BE2C (cell line): ENCODE measurements at regions not wholly inside any gene's neighbourhood (a gene's known extent, or its start where the extent isn't known, plus 50 kb on each side); places are given as distances from the start of the nearest gene placed in this dataset.

Source experiments
- DNase-seq: peaks from one replicate; pipeline ENCODE4 v3.0.0-alpha.2; 2020
- H3K27me3 ChIP-seq: fragments of 250-450 bp; sonication (Bioruptor Pico); 2 replicates; pipeline ENCODE4 v1.5.1; 2020; ENCODE audit warnings: mild to moderate bottlenecking
- H3K36me3 ChIP-seq: fragments of 250-450 bp; sonication (Bioruptor Pico); 2 replicates; pipeline ENCODE4 v1.5.1; 2020; ENCODE audit warnings: mild to moderate bottlenecking
- H3K4me1 ChIP-seq: fragments of 250-450 bp; sonication (Bioruptor Pico); 2 replicates; pipeline ENCODE4 v1.5.1; 2020
- H3K4me3 ChIP-seq: 2 replicates; pipeline ENCODE4 v1.5.1; 2011; ENCODE audit warnings: low read depth, low read length
- H3K9me3 ChIP-seq: fragments of 250-450 bp; sonication (Bioruptor Pico); 2 replicates; pipeline ENCODE4 v1.5.1; 2020
- TF ChIP-seq, protein P1 (sequence below): IDR thresholded peaks from 2 replicates; pipeline ENCODE4 v1.5.1; 2012; ENCODE audit warnings: mild to moderate bottlenecking, low read depth, low read length

DNA sequence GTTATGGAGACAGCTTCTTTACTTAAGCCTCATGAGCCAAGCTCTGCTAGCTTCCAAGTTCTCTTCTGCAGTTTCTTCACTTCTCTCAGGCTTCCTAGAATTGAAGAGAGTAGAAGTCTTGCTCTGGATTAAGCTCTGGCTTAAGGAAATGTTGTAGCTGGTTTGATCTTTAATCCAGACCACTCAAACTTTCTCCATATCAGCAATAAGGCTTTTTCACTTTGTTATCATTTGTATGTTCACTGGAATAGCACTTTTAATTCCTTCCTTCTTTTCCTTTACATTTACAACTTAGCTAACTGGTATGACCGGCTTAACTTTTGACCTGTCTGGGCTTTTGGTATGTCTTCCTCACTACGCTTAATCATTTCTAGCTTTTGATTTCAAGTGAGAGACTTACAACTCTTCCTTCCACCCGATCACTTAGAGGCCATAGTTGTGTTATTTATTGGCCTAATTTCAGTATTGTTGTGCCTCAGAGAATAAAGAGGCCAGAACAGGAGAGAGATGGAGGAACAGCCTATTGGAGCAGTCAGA is 236.6 kb upstream of the BMP2 start:
- no peaks in the 10 kb centered on the region for H3K36me3 ChIP-seq
- no peak for DNase-seq
- no peaks in the 10 kb centered on the region for H3K4me1 ChIP-seq
- no peaks in the 10 kb centered on the region for H3K27me3 ChIP-seq
- TF ChIP-seq, protein P1, sequence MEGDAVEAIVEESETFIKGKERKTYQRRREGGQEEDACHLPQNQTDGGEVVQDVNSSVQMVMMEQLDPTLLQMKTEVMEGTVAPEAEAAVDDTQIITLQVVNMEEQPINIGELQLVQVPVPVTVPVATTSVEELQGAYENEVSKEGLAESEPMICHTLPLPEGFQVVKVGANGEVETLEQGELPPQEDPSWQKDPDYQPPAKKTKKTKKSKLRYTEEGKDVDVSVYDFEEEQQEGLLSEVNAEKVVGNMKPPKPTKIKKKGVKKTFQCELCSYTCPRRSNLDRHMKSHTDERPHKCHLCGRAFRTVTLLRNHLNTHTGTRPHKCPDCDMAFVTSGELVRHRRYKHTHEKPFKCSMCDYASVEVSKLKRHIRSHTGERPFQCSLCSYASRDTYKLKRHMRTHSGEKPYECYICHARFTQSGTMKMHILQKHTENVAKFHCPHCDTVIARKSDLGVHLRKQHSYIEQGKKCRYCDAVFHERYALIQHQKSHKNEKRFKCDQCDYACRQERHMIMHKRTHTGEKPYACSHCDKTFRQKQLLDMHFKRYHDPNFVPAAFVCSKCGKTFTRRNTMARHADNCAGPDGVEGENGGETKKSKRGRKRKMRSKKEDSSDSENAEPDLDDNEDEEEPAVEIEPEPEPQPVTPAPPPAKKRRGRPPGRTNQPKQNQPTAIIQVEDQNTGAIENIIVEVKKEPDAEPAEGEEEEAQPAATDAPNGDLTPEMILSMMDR = no peak
- H3K9me3 ChIP-seq = no peaks in the 10 kb centered on the region
- H3K4me3 ChIP-seq = no peak overlapping the region

DNA sequence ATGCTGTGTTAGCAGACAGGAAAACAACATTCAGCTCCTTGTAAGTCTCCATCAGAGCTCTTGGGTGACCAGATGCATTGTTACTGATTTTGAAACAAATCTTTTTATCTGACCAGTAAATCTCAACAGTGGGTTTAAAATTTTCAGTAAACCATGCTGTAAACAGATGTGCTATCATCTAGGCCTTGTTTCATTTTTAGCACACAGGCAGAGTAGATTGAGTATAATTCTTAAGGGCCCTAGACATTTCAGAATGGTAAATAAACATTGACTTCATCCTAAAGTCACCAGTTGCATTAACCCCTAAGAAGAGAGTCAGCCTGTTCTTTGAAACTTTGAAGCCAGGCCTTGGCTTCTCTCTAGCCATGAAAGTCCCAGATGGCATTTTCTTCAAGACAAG is 237.2 kb upstream of the BMP2 start:
- no peaks in the 10 kb centered on the region for H3K36me3 ChIP-seq
- DNase-seq = no peak
- TF ChIP-seq, protein P1 = no peak
- H3K4me3 ChIP-seq = no peak overlapping the region
- no peaks in the 10 kb centered on the region for H3K9me3 ChIP-seq
- H3K27me3 ChIP-seq = no peaks in the 10 kb centered on the region
- H3K4me1 ChIP-seq = no peaks in the 10 kb centered on the region

DNA sequence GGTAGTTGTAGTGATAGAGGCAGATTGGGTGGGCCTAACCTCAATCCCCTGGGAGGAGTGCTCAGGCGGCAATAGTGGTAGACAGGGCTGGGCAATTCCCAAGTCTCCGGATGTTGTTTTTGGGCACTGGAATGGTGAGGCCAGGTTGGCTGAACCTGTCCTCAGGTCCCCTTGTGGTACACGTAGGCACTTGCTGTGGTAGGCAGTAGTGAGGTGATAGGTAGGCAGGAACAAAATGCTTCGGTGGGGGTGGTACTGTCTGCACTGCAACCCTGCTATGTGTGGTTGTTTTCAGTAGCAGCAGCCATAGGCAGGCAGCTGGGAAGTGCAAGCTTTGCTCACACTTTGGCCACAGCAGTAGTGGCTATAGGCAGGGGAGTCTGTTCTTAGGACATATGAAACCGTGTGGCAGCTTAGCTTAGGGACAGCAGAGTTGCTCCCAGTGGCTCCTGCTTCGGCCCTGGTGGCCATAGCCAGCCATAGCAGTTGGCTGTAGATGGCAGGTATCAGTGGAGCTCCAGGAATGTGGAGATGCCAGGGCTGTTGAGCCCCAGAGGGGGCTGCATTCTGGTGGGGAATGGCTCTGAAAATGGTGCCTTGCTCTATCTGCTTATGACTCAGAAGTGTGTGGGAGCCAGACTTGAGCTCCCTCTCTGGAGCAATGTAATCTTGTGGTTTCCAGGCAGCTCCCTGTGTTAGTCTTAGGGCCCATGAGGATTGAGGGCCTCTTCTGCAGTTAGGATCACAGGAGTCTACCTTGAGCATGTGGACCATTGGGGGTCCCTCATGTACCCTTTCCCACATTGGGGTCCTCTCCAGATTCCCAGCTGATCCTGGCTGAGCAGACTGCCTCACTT is 241.8 kb upstream of the BMP2 start:
- no peaks in the 10 kb centered on the region for H3K4me1 ChIP-seq
- no peaks in the 10 kb centered on the region for H3K27me3 ChIP-seq
- no peaks in the 10 kb centered on the region for H3K9me3 ChIP-seq
- H3K36me3 ChIP-seq = no peaks in the 10 kb centered on the region
- DNase-seq = no peak
- TF ChIP-seq, protein P1 = no peak
- no peak overlapping the region for H3K4me3 ChIP-seq

DNA sequence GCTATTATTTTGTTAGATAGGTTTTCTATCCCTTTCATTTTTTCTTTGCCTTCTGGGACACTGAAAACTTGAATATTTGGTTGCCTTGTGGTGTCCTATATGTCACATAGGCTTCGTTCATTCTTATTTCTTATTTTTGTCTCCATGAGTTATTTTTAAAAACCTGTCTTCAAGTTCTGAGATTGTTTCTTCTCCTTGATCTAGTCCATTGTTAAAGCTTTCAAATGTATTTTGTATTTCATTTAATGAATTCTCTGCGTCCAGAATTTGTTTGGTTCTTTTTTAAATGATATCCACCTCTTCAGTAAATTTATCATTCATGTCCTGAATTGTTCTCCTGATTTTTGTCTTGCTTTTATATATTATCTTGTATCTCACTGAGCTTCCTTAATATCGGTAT is 243.2 kb upstream of the BMP2 start:
- no peaks in the 10 kb centered on the region for H3K4me1 ChIP-seq
- no peaks in the 10 kb centered on the region for H3K36me3 ChIP-seq
- TF ChIP-seq, protein P1 = no peak

DNA sequence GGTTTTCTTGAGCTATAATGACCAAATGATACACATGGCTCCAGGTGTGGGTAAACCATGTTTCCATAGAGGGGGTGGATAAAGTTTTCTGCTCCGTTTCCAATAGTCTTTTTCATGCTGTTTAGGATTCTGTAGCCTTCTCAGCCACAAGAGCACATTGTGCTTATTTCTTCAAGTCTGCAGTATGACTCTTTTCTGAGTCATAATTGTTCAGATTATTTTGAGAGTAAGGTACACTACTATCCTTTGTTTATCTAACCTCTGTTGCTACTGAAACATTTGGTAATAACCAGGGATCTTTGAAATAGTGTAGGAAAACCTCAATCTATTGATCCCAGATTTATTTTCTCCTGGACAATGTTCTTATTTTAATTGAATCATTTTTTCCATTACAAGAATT is 247.9 kb upstream of the BMP2 start:
- TF ChIP-seq, protein P1 = no peak

More for the DNA sequence above, 243.2 kb upstream of the BMP2 start:
- Histone ChIP-seq H3K4me3 (no peak overlapping the region), H3K9me3 (no peaks in the 10 kb centered on the region), H3K27me3 (no peaks in the 10 kb centered on the region)
- DNase-seq = no peak

DNA sequence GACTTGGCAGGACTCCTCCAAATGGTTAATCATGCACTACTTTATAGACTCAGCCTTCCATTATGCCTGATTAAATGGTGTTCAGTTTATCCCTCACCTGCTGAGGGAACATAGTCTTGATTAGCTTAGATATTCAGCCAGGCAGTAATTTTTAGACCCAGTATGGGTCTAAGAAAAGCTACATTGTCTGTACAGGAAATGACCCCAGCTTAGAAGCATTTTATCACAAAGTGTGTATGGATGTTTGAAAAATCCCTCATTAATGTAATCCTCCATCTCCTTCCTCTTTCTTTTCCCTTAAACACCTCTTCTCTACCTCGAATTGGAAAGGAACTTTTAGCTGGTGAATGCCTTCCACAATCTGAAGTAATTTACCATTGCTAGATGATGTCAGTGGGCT is 252.2 kb upstream of the BMP2 start:
- no peak overlapping the region for H3K4me3 ChIP-seq
- no peaks in the 10 kb centered on the region for H3K9me3 ChIP-seq
- no peak for DNase-seq
- TF ChIP-seq, protein P1 = no peak
- no peaks in the 10 kb centered on the region for H3K36me3 ChIP-seq
- no peaks in the 10 kb centered on the region for H3K27me3 ChIP-seq
- no peaks in the 10 kb centered on the region for H3K4me1 ChIP-seq

More for the DNA sequence above, 247.9 kb upstream of the BMP2 start:
- no peaks in the 10 kb centered on the region for H3K36me3 ChIP-seq
- H3K27me3 ChIP-seq = no peaks in the 10 kb centered on the region
- DNase-seq = no peak
- H3K4me1 ChIP-seq = no peaks in the 10 kb centered on the region
- no peak overlapping the region for H3K4me3 ChIP-seq
- H3K9me3 ChIP-seq = no peaks in the 10 kb centered on the region
